HG02981 (cell line): ENCODE measurements at regions not wholly inside any gene's neighbourhood (a gene's known extent, or its start where the extent isn't known, plus 50 kb on each side); places are given as distances from the start of the nearest gene placed in this dataset.
A peak's percentile ranks its signal among the peaks of the same experiment; 100 is the strongest.
"Not testable (repeated sequence)": the region's sequence is repeated elsewhere in the genome, so short reads cannot be mapped to it uniquely, and the experiment has no call there.

ENCODE experiments used
- ATAC-seq: cut with Tn5 transposase; IDR thresholded peaks from one replicate; pipeline ENCODE4 v1.9.1; 2021; ENCODE audit warnings: mild to moderate bottlenecking, moderate library complexity; ENCODE audit not compliant: unreplicated experiment

- ATAC-seq: no peak
Observed at GRCh38 chr21:34270411-34270810, 93.4 kb upstream of the KCNE2 start.

- ATAC-seq: no peak
Observed at GRCh38 chr21:34271189-34271851, 92.5 kb upstream of the KCNE2 start.

GRCh38 chr21:34272321-34272720, 91.5 kb upstream of the KCNE2 start:
- ATAC-seq: no peak

DNA sequence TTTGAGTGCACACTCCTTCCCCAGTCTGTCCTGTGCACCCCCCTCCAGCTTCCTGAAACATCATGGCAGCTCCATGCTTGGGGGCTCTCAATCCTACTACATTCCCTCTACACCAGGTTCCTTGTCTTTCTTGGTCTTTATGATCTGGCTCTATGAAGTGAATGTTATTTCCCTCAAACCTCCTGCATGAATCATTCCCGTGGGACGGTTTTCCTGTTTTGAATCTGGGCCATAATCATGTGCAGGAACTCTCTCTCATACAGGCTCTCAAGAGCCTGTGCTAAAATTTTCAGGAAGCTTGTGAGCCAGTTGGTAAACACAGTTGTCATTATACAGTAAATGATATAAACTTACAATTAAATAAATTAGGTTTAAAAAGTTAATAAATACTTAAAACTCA, 89.8 kb upstream of the KCNE2 start:
- no peak for ATAC-seq

DNA sequence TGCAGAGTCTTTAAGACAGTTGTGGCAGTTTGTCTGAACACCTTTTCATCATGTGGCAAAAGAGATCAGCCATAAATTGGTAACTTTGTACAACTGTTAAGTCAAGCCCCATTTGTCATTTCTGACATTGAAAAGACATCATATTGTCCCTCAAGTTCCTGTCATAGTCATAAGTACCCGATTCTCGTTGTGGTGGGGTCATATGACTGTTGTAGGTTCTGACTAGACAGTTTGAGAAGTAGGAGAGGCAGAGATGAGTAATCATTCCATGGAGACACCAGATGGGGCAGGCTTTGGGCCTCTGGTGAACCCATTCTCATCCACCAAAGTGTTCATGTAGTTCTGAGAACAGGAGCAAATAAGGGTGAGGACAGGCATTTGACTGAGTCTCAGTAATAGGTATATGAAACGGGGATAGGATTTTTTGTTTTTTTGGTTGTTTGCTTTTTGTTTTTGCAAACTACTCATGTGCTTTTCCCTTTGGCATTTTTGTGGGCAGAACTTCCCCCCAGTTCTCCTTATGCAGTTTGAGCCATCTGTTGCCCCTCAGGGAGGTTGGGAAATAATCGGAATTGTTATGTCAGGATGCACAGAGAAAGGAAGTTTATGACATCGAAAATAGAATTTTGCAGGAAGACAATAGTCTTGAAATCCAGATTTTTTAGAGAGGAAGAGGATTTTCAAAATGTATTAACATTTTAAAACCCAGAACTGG, 86.9 kb upstream of the KCNE2 start:
- ATAC-seq: peak; percentile 45

DNA sequence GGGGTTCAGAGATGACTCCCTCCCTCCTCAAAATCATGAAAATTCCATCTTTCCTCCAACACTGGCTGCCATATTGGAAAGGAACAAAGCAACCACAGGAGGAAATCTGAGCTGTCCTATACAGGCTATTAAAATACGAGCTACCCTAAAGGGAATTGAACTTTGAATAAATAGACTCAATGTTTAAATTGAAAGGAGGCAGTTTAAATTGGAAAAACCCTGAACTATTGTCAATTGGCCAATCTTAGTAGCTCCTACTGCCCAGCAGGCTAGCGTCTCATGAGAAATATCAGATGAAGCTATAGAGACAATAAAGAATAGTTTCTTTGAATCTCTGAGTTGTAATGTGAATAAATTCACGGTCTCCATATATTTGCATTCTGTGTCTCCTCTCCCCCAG, 85.4 kb upstream of the KCNE2 start:
- no peak for ATAC-seq

- no peak for ATAC-seq
Observed at GRCh38 chr21:34279285-34279684, 84.5 kb upstream of the KCNE2 start.

DNA sequence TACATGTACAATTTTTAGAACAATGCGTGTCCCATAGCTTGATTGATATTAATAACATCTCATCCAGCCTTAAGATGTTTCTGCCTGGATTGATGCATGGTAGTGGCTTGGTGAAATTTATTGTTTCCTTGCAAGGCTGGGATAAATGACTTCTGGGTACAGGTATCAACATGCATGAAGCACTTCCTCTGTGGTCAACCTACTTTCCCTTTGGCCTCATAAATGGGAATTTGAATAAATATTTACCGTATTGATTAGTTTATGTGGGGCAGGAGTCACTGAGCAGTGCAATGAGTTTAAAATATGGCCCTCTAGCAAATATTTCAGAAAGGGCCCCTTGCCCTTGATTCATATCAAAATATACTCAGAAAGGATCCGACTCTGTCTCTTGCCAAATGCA, 83.9 kb upstream of the KCNE2 start:
- ATAC-seq: no peak

DNA sequence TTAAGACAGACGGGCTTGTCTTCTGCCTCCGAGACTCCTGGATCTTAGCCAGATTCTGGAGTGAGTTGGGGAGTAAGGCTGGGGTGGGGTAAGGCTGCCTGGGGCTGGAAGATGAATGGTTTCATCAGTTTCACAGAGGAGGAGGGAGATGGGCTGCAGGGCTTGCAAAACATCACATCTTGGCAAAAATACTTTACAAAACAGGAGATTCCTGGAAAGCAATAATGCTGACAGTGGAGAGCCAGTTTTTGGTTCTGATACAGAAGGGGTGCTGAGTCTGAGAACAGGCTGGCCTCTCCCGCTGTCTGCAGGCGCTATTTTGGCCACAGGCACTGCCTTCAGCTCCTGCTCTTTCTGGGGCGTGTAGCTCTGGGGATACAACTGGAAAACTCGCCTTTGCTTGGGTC, 83.4 kb upstream of the KCNE2 start:
- no peak for ATAC-seq

DNA sequence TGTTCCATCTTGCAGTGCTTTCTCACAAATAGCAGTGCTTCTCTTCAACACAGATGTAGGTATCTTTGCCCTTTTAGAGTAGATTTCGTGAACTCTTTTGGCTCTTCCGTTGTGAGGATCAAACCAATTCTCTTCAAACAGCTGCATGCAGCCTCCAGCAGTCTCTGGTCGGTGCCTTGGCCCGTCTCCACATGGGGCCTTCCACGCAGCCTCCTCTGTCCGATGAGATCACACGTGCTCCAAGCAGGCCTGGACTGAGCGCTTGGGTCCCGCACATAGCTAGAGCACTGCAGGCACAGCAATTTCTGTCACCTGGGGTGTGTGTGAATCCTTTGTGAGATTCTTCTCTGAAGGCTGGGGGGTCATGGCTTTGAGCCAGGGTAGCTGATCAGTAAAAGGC, 82.8 kb upstream of the KCNE2 start:
- ATAC-seq: no peak

- ATAC-seq: no peak
Observed at GRCh38 chr21:34282223-34282622, 81.6 kb upstream of the KCNE2 start.

GRCh38 chr21:34284666-34285065, 79.1 kb upstream of the KCNE2 start:
- no peak for ATAC-seq

GRCh38 chr21:34288042-34288441, 75.8 kb upstream of the KCNE2 start:
- not testable (repeated sequence) for ATAC-seq

DNA sequence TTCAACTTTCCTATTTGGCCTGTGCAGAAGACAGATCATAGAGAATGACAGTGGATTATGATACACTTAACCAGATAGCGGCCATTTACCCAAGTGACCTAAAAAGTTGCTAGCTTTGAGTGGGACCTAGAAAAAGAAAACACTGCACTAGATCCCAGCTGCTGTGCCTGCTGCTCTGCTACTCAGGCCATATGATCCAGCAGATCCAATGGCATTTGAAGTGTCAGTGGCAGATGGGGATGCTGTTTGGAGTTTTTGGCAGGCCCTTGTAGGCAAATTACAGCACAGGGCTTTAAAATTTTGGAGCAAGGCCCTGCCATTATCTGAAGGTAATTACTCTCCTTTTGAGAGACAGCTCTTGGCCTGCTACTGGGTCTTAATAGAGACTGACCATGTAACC, 74.0 kb upstream of the KCNE2 start:
- no peak for ATAC-seq

GRCh38 chr21:34296878-34297277, 66.9 kb upstream of the KCNE2 start:
- ATAC-seq: no peak

- ATAC-seq: no peak
Observed at GRCh38 chr21:34298534-34299167, 65.2 kb upstream of the KCNE2 start.

GRCh38 chr21:34299168-34299539, 64.7 kb upstream of the KCNE2 start:
- no peak for ATAC-seq

DNA sequence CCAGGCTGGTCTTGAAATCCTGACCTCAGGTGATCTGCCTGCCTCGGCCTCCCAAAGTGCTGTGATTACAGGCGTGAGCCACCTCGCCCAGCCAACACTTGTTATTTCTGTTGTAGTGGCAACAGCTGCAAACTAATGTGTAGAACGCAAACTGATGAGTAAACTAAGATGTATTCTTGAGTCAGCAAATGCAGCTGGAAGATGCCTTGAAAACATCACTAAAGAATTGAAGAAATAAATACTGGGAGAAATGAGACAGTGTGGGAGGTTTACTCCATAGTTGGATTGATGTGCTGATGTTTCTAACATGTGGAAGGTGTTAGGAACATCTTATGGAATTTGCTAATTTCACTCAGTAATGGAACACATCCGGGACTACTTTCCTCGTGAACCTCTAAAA, 61.3 kb upstream of the KCNE2 start:
- no peak for ATAC-seq

DNA sequence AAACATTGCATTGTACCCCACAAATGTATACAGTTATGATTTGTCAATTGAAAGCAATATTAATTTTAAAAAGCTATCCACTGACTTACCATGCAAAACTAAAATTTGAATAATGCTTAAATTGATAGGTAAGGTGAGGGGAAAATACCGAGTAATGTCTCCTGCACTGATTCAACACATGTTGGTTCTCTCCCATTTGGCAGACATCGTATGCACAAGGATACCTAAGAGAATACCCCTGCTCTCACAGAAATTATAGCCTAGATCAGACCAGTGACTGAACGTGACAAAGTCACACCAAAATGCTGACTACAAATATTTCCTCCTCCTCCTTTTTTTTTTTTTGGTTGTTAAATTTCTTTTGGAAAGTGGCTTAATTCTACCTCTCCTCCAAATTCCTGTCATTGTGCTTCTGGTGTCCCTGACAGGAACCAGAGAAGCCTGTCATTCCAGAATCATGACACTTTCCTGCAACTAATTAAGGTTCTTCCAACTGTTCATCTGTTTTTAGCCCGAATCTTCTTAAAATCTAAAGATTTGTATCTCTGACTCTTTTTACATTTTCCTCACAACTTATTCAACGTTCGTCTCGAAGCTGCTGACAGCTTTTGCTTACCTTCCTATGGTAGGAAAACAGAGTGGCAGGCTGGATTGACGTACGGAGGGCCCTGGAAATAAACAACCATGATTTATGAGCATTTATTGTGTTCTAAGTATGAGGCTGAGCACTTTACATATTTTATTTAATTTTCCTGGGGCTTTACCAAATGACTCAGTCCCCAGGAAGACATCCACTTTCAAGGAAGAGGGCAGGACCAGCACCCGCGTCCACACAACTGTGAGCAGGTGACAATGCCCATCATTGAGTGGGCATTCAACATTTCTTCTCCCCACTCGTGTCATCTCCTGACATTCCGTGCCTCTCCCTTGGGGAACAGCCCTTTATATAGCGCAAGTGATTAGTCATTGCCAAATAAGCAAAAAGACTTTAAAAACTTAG, 57.9 kb upstream of the KCNE2 start:
- ATAC-seq: no peak

DNA sequence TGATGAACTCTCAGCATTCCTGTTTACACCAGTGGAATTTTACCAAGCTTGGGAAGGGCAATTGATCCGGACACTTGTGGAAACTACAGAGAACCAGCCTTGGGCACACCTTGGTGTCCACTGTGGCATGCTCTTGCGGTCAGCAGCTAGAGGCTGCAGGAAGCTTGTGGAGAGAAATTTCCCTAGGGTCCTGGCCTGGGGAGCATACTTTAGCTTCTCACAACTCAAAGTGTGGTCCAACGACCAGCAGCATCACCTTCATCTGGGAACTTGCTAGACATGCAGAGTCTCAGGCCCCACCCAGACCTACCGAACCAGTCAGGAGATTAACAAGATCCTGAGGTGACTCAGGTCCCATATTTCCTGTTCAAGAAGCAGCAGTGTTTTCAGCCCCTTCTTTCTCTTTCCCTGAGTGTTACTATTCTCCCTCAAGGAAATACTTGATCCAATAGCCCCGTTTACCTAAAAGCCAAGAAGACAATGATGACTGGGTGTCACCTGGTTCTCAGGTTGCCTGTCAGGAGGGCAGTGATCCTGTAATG, 55.7 kb upstream of the KCNE2 start:
- ATAC-seq: no peak
